Neural cell (in vitro differentiated cells): ENCODE measurements at regions not wholly inside any gene's neighbourhood (a gene's known extent, or its start where the extent isn't known, plus 50 kb on each side); places are given as distances from the start of the nearest gene placed in this dataset.

Experiments used
- H2AFZ ChIP-seq: fragments of 200-600, 300-800 bp; sonication (generic), shearing (Covaris generic); 2 replicates; pipeline ENCODE4 v1.6.0; 2014; ENCODE audit warnings: low read depth, mild to moderate bottlenecking, antibody characterized with exemption, low read length, moderate library complexity
- H3F3A ChIP-seq: fragments of 200-600 bp; shearing (Covaris generic); 2 replicates; pipeline ENCODE4 v1.6.1; 2016; ENCODE audit warnings: mild to moderate bottlenecking, moderate library complexity, mixed read lengths, antibody characterized with exemption, low read length; ENCODE audit not compliant: insufficient read depth, poor library complexity, severe bottlenecking
- H3K27ac ChIP-seq: fragments of 200-600, 300-800 bp; sonication (generic), shearing (Covaris generic); 2 replicates; pipeline ENCODE4 v1.5.1; 2014; ENCODE audit warnings: mild to moderate bottlenecking, low read length, moderate library complexity
- H3K27me3 ChIP-seq: fragments of 300-800, 200-600 bp; sonication (generic), shearing (Covaris generic); 2 replicates; pipeline ENCODE4 v1.6.0; 2014; ENCODE audit warnings: mild to moderate bottlenecking, low read depth, low read length, moderate library complexity; ENCODE audit not compliant: insufficient read depth
- H3K36me3 ChIP-seq: fragments of 300-800, 200-600 bp; sonication (generic), shearing (Covaris generic); 2 replicates; pipeline ENCODE4 v1.5.1; 2014; ENCODE audit warnings: mild to moderate bottlenecking, antibody characterized with exemption, low read length, moderate library complexity; ENCODE audit not compliant: insufficient read depth
- H3K4me2 ChIP-seq: fragments of 300-800, 200-600 bp; sonication (generic), shearing (Covaris generic); 2 replicates; pipeline ENCODE4 v1.6.0; 2014; ENCODE audit warnings: mild to moderate bottlenecking, low read length
- H3K4me3 ChIP-seq: fragments of 300-800, 200-600 bp; sonication (generic), shearing (Covaris generic); 2 replicates; pipeline ENCODE4 v1.5.1; 2014; ENCODE audit warnings: mild to moderate bottlenecking, low read length, moderate library complexity
- H3K79me2 ChIP-seq: fragments of 200-600 bp; shearing (Covaris generic); replicated peaks from 2 replicates; pipeline ENCODE4 v1.6.0; 2014; ENCODE audit warnings: mild to moderate bottlenecking, low read length, moderate library complexity; ENCODE audit not compliant: insufficient read depth
- H3K9ac ChIP-seq: fragments of 300-800, 200-600 bp; sonication (generic), shearing (Covaris generic); 2 replicates; pipeline ENCODE4 v1.6.1; 2016; ENCODE audit warnings: mild to moderate bottlenecking, low read length, mixed read lengths
- H3K9me2 ChIP-seq: fragments of 200-600 bp; shearing (Covaris generic); 2 replicates; pipeline ENCODE4 v1.6.1; 2016; ENCODE audit warnings: mild to moderate bottlenecking, low read length, mixed read lengths; ENCODE audit not compliant: insufficient read depth
- H3K9me3 ChIP-seq: fragments of 200-600, 300-800 bp; sonication (generic), shearing (Covaris generic); 2 replicates; pipeline ENCODE4 v1.6.1; 2016; ENCODE audit warnings: mild to moderate bottlenecking, mixed run types, low read length, moderate library complexity, mixed read lengths
- H4K20me1 ChIP-seq: fragments of 200-600 bp; shearing (Covaris generic); 2 replicates; pipeline ENCODE4 v1.6.1; 2016; ENCODE audit warnings: mild to moderate bottlenecking, mixed run types; ENCODE audit not compliant: insufficient read depth
- EP300 ChIP-seq: fragments of 450-650 bp; conservative IDR thresholded peaks from 2 replicates; pipeline ENCODE4 v1.6.1; 2014; ENCODE audit warnings: antibody characterized with exemption, mild to moderate bottlenecking, moderate library complexity; ENCODE audit not compliant: poor library complexity, severe bottlenecking
- MXI1 ChIP-seq: fragments of 450-650 bp; conservative IDR thresholded peaks from 2 replicates; pipeline ENCODE4 v1.6.1; 2014; ENCODE audit warnings: antibody characterized with exemption, mild to moderate bottlenecking; ENCODE audit not compliant: poor library complexity, severe bottlenecking
- POLR2AphosphoS5 ChIP-seq: IDR thresholded peaks from 2 replicates; pipeline ENCODE4 v1.6.1; 2012
- RAD21 ChIP-seq: fragments of 450-650 bp; conservative IDR thresholded peaks from 2 replicates; pipeline ENCODE4 v1.6.1; 2014; ENCODE audit warnings: antibody characterized with exemption, mild to moderate bottlenecking, moderate library complexity
- SMC3 ChIP-seq: fragments of 450-650 bp; conservative IDR thresholded peaks from 2 replicates; pipeline ENCODE4 v1.6.1; 2014; ENCODE audit warnings: antibody characterized with exemption, mild to moderate bottlenecking, moderate library complexity; ENCODE audit not compliant: poor library complexity
- TAF1 ChIP-seq: IDR thresholded peaks from 2 replicates; pipeline ENCODE4 v1.6.1; 2012; ENCODE audit warnings: low read depth
- TF ChIP-seq, protein P1 (sequence below): fragments of 450-650 bp; IDR thresholded peaks from 2 replicates; pipeline ENCODE4 v1.5.1; 2014; ENCODE audit warnings: antibody characterized with exemption, mild to moderate bottlenecking, moderate library complexity; ENCODE audit not compliant: poor library complexity, severe bottlenecking
- TF ChIP-seq, protein P2 (sequence below): IDR thresholded peaks from 2 replicates; pipeline ENCODE4 v1.6.1; 2012; ENCODE audit warnings: borderline replicate concordance

DNA sequence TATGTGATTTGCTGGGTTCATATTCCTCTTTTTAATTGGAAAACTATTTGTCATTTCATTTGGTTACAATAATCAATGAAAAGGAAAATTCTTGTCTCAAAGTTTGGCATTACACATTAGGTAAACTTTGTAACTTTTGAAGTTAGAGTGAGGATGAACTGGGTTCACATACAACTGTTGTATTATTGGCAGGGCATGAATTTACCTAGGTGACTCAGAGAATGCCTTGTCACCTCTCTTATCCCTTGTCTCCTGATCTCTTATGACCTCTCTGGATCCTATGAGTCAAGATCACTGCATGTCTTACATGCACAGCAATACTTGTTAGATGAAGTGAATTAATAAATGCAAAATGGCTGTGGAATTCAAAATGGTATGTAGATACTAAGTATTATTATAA lies 563.4 kb upstream of the GCFC2 start:
- H3K27ac ChIP-seq = no peak overlapping the region
- H2AFZ ChIP-seq = no peak overlapping the region
- H3K79me2 ChIP-seq = no peaks in the 10 kb centered on the region
- H3K9me3 ChIP-seq = no peaks in the 10 kb centered on the region
- no peak overlapping the region for H3K9ac ChIP-seq
- no peak for TF ChIP-seq RAD21
- TF ChIP-seq, protein P1, sequence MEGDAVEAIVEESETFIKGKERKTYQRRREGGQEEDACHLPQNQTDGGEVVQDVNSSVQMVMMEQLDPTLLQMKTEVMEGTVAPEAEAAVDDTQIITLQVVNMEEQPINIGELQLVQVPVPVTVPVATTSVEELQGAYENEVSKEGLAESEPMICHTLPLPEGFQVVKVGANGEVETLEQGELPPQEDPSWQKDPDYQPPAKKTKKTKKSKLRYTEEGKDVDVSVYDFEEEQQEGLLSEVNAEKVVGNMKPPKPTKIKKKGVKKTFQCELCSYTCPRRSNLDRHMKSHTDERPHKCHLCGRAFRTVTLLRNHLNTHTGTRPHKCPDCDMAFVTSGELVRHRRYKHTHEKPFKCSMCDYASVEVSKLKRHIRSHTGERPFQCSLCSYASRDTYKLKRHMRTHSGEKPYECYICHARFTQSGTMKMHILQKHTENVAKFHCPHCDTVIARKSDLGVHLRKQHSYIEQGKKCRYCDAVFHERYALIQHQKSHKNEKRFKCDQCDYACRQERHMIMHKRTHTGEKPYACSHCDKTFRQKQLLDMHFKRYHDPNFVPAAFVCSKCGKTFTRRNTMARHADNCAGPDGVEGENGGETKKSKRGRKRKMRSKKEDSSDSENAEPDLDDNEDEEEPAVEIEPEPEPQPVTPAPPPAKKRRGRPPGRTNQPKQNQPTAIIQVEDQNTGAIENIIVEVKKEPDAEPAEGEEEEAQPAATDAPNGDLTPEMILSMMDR = no peak
- no peak for TF ChIP-seq EP300
- H3K27me3 ChIP-seq = no peaks in the 10 kb centered on the region
- no peak overlapping the region for H3K4me2 ChIP-seq
- H3K9me2 ChIP-seq = no peaks in the 10 kb centered on the region
- no peaks in the 10 kb centered on the region for H3K36me3 ChIP-seq
- H3K4me3 ChIP-seq = no peak overlapping the region
- no peaks in the 10 kb centered on the region for H3F3A ChIP-seq
- no peaks in the 10 kb centered on the region for H4K20me1 ChIP-seq

DNA sequence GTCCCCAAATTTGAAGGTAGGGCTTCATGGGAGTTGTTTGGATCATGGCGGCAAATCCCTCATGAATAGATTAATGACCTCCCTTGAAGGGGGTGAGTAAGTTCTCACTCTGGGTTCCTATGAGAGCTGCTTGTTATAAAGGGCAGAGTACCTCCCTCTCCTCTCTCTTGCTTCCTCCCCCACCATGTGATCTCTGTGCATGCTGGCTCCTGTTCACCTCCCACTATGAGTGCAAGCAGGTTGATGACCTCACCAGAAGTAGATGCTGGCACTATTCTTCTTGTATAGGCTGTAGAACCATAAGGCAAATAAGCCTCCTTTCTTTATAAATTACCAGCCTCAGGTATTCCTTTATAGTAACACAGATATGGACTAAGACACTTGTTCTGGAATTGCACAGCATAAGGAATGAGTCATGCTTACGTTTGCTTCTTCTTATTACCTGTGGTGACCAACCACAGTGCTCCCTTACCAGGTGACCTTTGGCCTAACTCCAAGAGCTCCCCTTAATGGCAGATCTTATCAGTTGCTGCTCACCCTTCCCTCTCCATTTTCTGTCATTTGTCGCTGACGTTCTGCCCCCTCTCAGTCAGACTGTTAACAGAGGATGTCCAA lies 559.5 kb upstream of the GCFC2 start:
- H3F3A ChIP-seq = no peaks in the 10 kb centered on the region
- H3K27ac ChIP-seq = no peak overlapping the region
- no peaks in the 10 kb centered on the region for H3K27me3 ChIP-seq
- no peak overlapping the region for H3K4me3 ChIP-seq
- H3K9me3 ChIP-seq = no peaks in the 10 kb centered on the region
- TF ChIP-seq MXI1 = no peak
- no peaks in the 10 kb centered on the region for H4K20me1 ChIP-seq
- no peaks in the 10 kb centered on the region for H3K9me2 ChIP-seq
- H3K9ac ChIP-seq = no peak overlapping the region
- H2AFZ ChIP-seq = no peak overlapping the region
- H3K36me3 ChIP-seq = no peaks in the 10 kb centered on the region
- H3K79me2 ChIP-seq = no peaks in the 10 kb centered on the region
- H3K4me2 ChIP-seq = no peak overlapping the region

DNA sequence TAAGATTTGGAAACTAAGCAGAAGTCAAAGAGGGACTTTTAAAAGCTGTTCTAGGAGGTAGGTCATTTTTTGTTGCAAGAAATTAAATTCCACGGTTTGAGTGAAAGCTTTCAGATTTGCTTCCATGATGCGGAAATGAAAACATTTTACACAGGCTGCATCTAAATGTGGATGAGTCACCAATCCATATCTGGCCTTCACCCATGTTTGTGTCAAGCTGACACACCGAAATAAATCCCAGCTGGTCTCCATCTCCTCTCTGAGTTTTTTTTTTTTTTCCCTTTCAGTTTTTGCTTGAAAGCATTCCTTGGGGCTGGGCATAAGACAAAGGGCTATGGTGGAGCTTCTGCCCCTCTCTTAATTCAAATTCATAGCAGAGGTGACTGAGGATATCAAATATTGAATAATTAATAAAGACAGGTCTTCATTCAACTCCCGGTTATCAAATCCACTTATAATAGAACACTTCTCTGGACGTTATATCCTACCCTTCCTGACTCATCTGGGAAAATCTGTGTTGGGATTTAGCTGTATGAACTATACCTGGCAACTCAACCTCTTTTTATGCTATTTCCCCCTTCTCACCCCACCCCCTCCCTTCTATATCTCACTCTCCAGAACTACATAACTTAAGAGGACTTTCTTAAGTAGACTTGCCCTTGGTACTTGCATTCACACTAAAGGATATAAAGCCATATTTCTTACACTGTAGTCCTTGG lies 558.3 kb upstream of the GCFC2 start:
- Histone ChIP-seq H3K27ac (no peak overlapping the region), H3K4me2 (no peak overlapping the region), H3K9me2 (no peaks in the 10 kb centered on the region), H3K27me3 (no peaks in the 10 kb centered on the region), H2AFZ (no peak overlapping the region), H3K36me3 (no peaks in the 10 kb centered on the region), H3K9me3 (no peaks in the 10 kb centered on the region), H3K79me2 (no peaks in the 10 kb centered on the region), H4K20me1 (no peaks in the 10 kb centered on the region), H3F3A (no peaks in the 10 kb centered on the region), H3K9ac (no peak overlapping the region), H3K4me3 (no peak overlapping the region)
- TF ChIP-seq RAD21 = no peak

DNA sequence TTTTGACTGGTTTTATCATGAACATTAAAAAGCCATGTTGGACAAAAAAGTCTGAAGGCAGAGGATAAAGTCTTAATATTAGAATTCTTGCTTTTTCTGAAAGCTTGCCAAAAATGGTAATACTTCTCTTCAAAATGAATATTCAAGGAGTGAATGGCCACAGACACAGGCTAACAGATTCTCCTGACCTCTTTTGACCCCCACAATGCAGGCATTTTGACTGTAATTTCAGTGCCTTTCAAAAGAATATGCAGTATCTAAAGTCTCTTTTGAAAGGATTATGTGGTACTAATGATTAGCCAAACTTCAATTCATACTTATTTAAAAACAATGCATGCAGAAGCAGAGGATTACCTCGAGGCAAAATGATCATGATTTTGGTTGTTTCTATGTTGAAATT lies 557.8 kb upstream of the GCFC2 start:
- no peak overlapping the region for H2AFZ ChIP-seq
- no peaks in the 10 kb centered on the region for H3K79me2 ChIP-seq
- H3K9ac ChIP-seq = no peak overlapping the region
- no peaks in the 10 kb centered on the region for H3K36me3 ChIP-seq
- no peaks in the 10 kb centered on the region for H3F3A ChIP-seq
- TF ChIP-seq POLR2AphosphoS5 = no peak
- no peak for TF ChIP-seq SMC3
- TF ChIP-seq TAF1 = no peak
- TF ChIP-seq, protein P2, sequence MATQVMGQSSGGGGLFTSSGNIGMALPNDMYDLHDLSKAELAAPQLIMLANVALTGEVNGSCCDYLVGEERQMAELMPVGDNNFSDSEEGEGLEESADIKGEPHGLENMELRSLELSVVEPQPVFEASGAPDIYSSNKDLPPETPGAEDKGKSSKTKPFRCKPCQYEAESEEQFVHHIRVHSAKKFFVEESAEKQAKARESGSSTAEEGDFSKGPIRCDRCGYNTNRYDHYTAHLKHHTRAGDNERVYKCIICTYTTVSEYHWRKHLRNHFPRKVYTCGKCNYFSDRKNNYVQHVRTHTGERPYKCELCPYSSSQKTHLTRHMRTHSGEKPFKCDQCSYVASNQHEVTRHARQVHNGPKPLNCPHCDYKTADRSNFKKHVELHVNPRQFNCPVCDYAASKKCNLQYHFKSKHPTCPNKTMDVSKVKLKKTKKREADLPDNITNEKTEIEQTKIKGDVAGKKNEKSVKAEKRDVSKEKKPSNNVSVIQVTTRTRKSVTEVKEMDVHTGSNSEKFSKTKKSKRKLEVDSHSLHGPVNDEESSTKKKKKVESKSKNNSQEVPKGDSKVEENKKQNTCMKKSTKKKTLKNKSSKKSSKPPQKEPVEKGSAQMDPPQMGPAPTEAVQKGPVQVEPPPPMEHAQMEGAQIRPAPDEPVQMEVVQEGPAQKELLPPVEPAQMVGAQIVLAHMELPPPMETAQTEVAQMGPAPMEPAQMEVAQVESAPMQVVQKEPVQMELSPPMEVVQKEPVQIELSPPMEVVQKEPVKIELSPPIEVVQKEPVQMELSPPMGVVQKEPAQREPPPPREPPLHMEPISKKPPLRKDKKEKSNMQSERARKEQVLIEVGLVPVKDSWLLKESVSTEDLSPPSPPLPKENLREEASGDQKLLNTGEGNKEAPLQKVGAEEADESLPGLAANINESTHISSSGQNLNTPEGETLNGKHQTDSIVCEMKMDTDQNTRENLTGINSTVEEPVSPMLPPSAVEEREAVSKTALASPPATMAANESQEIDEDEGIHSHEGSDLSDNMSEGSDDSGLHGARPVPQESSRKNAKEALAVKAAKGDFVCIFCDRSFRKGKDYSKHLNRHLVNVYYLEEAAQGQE = no peak
- no peak for TF ChIP-seq RAD21
- no peak for TF ChIP-seq MXI1
- TF ChIP-seq, protein P1 = no peak
- TF ChIP-seq EP300 = no peak
- no peak overlapping the region for H3K4me2 ChIP-seq
- H3K9me2 ChIP-seq = no peaks in the 10 kb centered on the region
- no peaks in the 10 kb centered on the region for H4K20me1 ChIP-seq
- no peaks in the 10 kb centered on the region for H3K27me3 ChIP-seq
- H3K27ac ChIP-seq = no peak overlapping the region
- H3K4me3 ChIP-seq = no peak overlapping the region
- H3K9me3 ChIP-seq = no peaks in the 10 kb centered on the region
